ENCODE measurements at regions not wholly inside any gene's neighbourhood (a gene's known extent, or its start where the extent isn't known, plus 50 kb on each side); places are given as distances from the start of the nearest gene placed in this dataset.
A peak's percentile ranks its signal among the peaks of the same experiment; 100 is the strongest.

DNA sequence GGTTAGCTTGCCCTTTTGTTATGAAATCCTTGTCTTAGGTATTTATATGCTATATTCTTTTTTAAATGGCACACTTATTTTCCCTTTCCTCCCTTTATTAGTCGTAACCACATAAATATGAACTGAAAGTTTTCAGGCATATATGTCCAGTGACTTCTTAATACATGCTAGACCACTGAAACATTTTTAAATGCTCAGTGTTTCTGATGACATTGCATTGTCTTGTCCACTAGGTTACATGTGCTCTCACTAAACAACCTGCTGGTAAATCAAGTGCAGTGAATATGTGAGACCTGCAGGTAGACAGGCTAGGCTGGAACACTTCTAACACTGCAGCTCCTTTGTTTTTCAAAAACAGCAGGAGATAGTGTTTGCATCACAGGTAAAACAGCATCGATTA is 332.6 kb upstream of the DACH1 start:
- no peak for DNase-seq (ENCODE audit: low read depth)
- H3K4me3 ChIP-seq (ENCODE audit: low read depth, low read length), result no peak overlapping the region
- TF ChIP-seq, protein P1, sequence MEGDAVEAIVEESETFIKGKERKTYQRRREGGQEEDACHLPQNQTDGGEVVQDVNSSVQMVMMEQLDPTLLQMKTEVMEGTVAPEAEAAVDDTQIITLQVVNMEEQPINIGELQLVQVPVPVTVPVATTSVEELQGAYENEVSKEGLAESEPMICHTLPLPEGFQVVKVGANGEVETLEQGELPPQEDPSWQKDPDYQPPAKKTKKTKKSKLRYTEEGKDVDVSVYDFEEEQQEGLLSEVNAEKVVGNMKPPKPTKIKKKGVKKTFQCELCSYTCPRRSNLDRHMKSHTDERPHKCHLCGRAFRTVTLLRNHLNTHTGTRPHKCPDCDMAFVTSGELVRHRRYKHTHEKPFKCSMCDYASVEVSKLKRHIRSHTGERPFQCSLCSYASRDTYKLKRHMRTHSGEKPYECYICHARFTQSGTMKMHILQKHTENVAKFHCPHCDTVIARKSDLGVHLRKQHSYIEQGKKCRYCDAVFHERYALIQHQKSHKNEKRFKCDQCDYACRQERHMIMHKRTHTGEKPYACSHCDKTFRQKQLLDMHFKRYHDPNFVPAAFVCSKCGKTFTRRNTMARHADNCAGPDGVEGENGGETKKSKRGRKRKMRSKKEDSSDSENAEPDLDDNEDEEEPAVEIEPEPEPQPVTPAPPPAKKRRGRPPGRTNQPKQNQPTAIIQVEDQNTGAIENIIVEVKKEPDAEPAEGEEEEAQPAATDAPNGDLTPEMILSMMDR (IDR thresholded peaks at IDR 0.05; ENCODE audit: control insufficient read depth, extremely low read depth, insufficient read depth), result no peak

DNA sequence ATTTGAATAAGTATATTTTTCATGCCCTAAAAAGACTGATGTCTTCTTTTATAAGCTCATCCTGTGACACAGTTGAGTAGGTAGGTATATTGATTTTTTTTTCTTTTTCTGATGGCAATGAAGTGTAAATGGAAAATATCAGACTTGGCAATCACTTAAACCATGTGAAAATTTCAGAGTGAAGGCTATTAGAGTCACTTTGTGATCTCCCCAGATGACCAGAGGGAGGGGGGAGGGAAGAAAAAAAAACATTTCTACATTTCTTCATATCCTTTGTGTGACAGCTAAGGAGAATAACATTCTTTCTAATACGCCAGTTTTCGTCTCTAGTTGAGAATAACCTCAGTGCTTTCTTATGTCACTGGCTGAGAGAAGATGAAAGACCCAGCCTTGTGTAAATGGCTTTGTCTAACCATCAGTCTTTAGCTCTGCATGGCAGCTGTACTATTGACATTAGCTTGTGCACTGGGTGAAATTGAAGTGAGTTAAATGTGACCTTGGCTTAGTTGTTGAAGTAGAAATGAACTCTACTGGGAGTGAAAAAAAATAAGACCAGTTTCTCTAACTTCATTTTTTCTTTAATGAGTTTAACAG is 332.1 kb upstream of the DACH1 start:
- H3K4me3 ChIP-seq (ENCODE audit: low read depth, low read length), result no peak overlapping the region
- DNase-seq (ENCODE audit: low read depth), result no peak
- TF ChIP-seq, protein P1 (IDR thresholded peaks at IDR 0.05; ENCODE audit: control insufficient read depth, extremely low read depth, insufficient read depth), result no peak

DNA sequence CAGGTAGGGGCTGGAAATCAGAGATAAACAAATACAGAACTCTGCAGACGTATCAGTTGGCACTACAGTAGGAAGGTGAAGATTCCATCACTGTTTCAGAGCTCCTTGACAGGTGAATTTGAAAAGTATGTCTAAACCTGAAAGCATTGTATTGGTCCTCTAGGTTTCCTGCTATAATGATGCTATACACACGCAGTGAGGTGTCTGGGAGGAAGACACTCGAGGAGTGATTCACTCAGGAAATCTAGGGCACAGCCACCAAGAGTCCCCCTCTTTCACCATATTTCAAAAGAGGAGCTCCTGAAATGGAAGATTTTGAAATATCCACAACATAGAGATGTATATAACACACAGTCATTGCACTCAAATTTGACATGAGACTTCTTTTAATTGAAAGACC is 331.0 kb upstream of the DACH1 start:
- H3K4me3 ChIP-seq (ENCODE audit: low read depth, low read length), result no peak overlapping the region
- TF ChIP-seq, protein P1 (IDR thresholded peaks at IDR 0.05; ENCODE audit: control insufficient read depth, extremely low read depth, insufficient read depth), result no peak
- no peak for DNase-seq (ENCODE audit: low read depth)

DNA sequence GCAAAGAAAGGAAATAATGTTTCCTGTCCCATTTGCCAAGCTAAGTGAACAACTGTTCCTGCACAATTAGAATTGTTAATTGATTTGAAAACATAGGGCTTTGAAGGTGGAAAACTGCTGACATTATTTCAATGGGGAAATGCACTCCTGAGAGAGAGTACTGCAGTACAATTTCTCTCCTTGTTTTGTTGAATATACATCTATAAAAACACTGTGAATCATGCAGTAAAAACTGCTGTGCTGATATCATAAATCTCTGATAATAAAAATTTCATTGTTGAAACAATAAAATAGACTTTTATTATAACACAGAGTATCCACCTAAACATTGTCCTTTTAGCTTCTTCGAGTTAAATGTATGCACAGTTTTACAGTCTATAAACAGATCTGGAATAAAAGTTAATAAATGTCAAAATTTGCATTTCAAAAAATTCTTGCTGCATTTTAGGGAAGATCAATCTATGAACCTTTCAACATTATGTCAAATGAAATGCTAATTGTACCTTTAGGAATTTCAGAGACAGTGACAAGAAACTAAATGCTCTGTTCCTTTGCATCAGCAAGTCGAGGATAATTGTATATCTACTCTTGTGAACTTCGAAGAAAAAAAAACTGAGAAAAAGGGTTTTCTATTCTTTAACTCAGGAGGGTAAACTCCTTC is 328.2 kb upstream of the DACH1 start:
- peak; percentile 41 for DNase-seq (ENCODE audit: low read depth)
- TF ChIP-seq, protein P1 (IDR thresholded peaks at IDR 0.05; ENCODE audit: control insufficient read depth, extremely low read depth, insufficient read depth), result no peak
- no peak overlapping the region for H3K4me3 ChIP-seq (ENCODE audit: low read depth, low read length)

DNA sequence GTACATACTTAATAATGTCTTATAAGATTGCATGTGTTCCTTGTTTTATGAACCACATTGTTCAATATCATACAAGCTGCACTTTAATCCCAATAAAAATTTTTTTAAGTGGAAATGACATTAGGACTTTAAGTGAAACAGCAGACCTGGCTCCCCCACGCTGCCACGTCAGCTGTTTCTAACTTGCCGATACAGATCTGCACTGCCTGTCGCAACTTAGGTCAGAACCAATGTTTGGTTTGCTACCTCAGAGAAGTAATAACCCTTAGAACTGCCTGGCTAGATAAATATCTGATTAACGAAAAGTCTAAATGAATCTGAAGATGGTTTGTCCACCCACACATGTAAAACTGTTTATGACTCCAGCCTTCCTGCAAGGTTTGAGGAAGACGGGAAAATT is 327.5 kb upstream of the DACH1 start:
- DNase-seq (ENCODE audit: low read depth), result peak; percentile 58
- no peak overlapping the region for H3K4me3 ChIP-seq (ENCODE audit: low read depth, low read length)
- TF ChIP-seq, protein P1 (IDR thresholded peaks at IDR 0.05; ENCODE audit: control insufficient read depth, extremely low read depth, insufficient read depth), result no peak

DNA sequence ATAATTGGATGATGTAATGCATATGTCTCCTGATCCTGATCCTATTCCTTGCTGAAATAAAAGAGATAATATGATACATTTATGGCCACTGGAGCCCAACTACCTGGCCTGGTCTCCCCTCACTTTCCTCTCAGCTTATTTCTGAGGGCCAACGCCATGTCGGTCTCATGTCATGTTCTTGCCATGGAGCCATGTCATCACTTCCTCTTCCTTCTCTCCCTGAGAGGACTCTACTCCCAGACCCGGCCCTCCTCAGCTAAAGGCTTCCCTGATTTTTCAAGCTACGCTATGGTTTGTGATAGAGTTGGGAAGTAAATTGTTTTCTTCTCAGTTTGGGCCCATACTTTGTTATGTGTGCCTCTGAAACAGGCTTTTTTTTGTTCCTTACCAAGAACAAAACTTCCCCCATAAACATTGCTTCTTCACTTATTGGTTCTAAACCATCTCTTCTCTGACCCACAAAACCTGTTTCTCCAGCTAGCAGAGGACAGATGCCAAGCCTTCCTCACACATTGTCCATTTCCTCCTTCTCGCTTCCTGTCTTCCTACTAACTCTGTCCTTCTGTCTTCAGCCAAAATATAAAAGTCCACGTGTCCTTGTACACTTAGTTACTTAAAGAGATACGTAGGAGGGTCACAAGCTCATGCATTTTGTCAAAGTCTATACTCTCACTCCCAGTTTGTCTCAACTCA is 319.9 kb upstream of the DACH1 start:
- TF ChIP-seq, protein P1 (IDR thresholded peaks at IDR 0.05; ENCODE audit: control insufficient read depth, extremely low read depth, insufficient read depth), result no peak
- DNase-seq (ENCODE audit: low read depth), result peak; percentile 78
- H3K4me3 ChIP-seq (ENCODE audit: low read depth, low read length), result no peak overlapping the region

Data from LNCaP clone FGC (cell line).